Epithelial cell of proximal tubule (primary cell): ENCODE measurements at regions not wholly inside any gene's neighbourhood (a gene's known extent, or its start where the extent isn't known, plus 50 kb on each side); places are given as distances from the start of the nearest gene placed in this dataset.

Source experiments
- DNase-seq: peaks from one replicate; pipeline ENCODE4 v3.0.0-alpha.2; 2011; ENCODE audit warnings: low read depth
- H3K4me3 ChIP-seq: 2 replicates; pipeline ENCODE4 v1.5.1; 2011; ENCODE audit warnings: low read depth, mild to moderate bottlenecking, low read length
- TF ChIP-seq, protein P1 (sequence below): conservative IDR thresholded peaks from 2 replicates; pipeline ENCODE4 v1.5.1; 2012; ENCODE audit warnings: low read depth, mild to moderate bottlenecking, low read length

DNA sequence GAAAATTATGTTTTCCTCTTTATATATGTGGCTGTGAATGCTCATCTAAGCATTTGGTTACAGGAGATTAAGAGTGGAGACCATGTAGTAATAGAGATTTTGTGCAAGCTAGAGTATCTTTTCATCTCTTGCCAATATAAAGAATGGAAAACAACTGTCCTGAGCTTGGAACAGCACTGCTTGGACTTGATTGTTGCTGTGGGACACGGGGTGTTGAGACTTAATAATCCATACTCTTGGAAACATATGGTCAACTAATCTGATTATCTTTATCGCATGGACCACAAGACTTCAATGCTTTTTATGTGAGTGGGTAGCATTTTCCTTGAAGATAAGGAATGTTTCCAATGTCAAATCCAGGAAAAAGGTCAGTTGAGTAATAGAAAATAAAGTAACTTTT lies 806.3 kb downstream of the DIPK2A start:
- DNase-seq = no peak
- H3K4me3 ChIP-seq = no peak overlapping the region
- TF ChIP-seq, protein P1, sequence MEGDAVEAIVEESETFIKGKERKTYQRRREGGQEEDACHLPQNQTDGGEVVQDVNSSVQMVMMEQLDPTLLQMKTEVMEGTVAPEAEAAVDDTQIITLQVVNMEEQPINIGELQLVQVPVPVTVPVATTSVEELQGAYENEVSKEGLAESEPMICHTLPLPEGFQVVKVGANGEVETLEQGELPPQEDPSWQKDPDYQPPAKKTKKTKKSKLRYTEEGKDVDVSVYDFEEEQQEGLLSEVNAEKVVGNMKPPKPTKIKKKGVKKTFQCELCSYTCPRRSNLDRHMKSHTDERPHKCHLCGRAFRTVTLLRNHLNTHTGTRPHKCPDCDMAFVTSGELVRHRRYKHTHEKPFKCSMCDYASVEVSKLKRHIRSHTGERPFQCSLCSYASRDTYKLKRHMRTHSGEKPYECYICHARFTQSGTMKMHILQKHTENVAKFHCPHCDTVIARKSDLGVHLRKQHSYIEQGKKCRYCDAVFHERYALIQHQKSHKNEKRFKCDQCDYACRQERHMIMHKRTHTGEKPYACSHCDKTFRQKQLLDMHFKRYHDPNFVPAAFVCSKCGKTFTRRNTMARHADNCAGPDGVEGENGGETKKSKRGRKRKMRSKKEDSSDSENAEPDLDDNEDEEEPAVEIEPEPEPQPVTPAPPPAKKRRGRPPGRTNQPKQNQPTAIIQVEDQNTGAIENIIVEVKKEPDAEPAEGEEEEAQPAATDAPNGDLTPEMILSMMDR = no peak

DNA sequence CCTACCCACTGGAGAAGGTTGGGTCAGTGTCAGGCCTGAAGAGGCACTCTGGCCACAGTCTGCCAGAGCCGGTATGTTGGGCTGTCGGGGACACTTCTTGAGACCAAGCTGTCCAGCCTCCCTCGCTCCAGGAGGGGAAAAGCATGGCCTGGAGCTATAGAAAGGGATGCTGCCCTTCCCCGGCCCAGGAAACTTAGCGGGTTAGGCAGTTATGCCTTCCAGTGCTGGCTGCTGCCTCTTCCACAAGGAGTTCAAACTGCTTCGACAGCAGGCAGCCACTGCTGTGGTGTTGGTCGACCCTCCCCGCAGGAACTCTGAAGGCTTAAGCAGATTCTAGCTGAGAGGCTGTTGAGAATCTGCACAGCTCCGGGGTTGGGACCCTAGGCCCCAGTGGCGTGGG lies 819.4 kb downstream of the DIPK2A start:
- DNase-seq = no peak
- no peak overlapping the region for H3K4me3 ChIP-seq
- TF ChIP-seq, protein P1 = no peak

DNA sequence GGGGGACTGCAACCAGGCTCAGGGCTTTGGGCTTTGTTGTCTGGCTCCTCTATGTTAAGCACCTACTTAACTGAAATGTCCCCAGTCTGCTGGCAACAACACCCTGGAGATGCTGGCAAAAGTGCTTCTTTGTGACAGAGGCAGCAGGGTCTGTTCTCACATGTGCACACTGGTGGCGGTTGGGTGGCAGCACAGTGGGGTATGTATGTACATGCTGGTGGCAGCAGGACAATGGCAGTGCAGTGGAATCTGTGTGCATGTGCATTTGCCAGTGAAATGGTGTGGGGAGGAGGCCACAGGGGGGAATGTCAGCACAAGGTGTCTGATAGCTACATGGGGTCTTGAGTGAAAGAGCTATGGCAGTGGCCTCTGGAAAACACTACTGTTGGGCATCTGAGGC lies 830.3 kb downstream of the DIPK2A start:
- no peak for DNase-seq
- H3K4me3 ChIP-seq = no peak overlapping the region
- TF ChIP-seq, protein P1 = no peak

DNA sequence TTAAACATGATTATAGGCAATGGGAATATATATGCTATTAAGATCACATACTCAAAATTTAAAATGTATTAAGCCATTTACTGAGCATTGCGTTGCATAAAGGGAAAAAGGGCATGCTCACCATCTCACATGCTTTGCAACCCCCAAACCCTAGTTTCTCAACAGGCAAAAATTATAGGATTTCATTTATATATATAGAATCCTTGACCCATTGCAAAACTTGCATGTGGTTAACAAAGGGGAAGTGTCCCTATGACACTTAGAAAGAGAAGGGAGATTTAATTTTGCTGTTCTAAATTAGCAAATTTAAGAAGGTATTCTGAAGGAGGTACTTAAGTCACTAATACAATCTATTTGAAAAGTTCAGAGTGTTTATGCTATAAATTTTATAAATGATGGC lies 837.8 kb downstream of the DIPK2A start:
- TF ChIP-seq, protein P1 = no peak
- no peak overlapping the region for H3K4me3 ChIP-seq
- DNase-seq = no peak

DNA sequence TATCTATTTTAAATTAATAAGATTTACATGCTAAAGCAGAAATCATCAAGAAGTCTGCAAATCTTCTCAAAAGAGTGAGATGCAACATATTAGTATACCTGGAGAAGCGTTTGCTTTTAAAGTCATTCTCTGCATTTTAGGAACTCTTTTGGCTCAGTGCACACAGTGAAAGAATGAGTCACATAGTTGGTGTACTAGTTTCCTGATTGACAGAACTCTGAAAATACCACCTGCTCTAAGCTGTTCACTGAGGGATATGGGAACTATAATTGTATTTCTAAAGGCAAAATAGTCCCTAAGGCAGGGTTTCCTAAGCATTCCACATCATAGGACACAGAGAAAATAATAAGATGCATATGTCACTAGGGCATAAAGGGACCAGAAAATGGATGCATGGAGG lies 838.5 kb downstream of the DIPK2A start:
- no peak for DNase-seq
- no peak overlapping the region for H3K4me3 ChIP-seq
- TF ChIP-seq, protein P1 = no peak

DNA sequence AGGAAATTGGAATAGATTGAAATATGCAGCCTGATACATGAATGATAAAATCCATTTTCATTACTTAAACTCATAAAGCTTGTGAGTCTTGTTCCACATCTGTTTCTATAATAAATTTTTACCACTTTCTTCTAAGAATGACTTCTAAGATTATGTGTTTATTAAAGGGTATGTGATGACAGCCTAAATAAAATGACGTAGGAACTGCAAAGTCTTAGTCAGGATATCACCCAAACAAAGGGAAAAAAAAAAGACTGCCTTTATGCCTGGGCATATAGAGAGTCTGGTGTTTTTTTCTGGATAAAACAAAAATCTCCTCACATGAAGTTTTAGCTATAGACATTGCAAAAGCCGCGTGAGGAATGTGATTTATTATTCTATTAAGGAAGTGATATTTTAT lies 844.0 kb downstream of the DIPK2A start:
- TF ChIP-seq, protein P1 = no peak
- no peak for DNase-seq
- H3K4me3 ChIP-seq = no peak overlapping the region

DNA sequence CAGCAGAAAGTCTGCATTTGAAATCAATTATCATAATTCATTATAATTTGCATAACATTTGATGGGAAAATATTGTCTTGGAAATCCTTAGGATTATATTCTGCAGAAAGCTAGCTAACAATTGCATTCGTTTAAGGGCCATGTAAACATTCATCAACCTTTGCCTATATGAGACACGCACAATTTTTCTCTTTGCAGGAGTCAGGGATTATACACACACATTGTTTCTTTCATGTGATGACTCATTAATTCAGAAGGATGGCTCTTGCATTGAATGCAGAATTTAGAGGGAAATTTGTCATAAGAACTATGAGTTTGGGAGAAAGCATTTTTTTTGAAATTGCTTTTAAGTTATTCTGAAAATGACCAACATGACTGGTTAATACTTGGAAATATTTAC lies 844.7 kb downstream of the DIPK2A start:
- TF ChIP-seq, protein P1 = no peak
- no peak overlapping the region for H3K4me3 ChIP-seq
- DNase-seq = no peak
